HG02885 (cell line): ENCODE measurements at regions not wholly inside any gene's neighbourhood (a gene's known extent, or its start where the extent isn't known, plus 50 kb on each side); places are given as distances from the start of the nearest gene placed in this dataset.

ENCODE experiments used
- ATAC-seq: cut with Tn5 transposase; IDR thresholded peaks from one replicate; pipeline ENCODE4 v1.9.1; 2021; ENCODE audit warnings: mild to moderate bottlenecking; ENCODE audit not compliant: unreplicated experiment, poor library complexity

GRCh38 chr16:13391337-13391736 lies 489.9 kb downstream of the SHISA9 start:
- no peak for ATAC-seq

DNA sequence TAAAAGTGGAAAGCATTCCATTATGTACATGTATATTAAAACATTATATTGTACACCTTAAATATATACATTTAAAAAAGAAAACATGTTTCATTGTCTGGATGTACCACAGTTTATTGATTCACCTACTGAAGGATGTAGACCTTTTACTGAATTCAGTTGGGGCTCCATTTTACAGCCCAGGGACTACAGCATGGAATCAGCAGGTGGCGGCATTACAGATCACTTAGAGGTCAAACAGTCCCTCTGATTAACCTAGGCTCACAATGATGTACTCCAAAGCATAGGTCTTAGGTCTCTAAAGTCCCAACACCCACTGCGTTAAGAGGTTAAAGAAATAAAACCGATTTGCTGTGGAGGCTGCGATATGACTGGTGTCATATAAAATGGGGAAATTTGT lies 490.9 kb downstream of the SHISA9 start:
- no peak for ATAC-seq

GRCh38 chr16:13393816-13394215 lies 492.4 kb downstream of the SHISA9 start:
- ATAC-seq = no peak

GRCh38 chr16:13394488-13394887 lies 493.1 kb downstream of the SHISA9 start:
- no peak for ATAC-seq

DNA sequence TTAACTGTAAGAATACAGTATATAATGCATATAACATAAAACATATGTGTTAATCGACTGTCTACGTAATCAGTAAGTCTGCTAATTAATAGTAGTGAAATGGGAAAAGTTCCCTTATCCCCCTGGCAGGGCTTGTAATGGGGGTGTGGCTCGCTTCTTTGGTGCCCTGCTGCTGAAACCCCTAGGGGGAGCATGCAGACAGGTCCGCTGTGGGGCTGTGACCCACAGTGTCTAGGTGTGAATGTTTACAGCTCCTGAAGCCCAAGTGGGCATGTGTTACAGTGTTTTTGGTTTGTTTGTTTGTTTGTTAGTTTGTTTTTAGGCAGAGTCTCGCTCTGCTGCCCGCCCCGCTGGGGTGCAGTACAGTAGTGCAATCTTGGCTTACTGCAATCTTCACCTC lies 495.7 kb downstream of the SHISA9 start:
- no peak for ATAC-seq

GRCh38 chr16:13401641-13402040 lies 500.2 kb downstream of the SHISA9 start:
- ATAC-seq = no peak

DNA sequence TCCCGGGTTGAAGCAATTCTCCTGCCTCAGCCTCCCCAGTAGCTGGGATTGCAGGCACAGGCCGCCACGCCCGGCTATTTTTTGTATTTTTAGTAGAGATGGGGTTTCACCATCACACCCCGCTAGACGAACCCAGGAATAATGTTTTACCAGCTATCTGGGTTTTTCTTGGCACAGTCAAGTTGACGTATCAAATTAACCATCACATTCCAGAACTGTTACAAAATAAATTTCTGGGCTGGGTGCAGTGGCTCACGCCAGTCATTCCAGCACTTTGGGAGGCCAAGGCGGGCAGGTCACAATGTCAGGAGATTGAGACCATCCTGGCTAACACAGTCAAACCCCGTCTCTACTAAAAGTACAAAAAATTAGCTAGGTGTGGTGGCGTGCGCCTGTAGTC lies 501.2 kb downstream of the SHISA9 start:
- ATAC-seq = no peak

GRCh38 chr16:13403326-13403725 lies 501.9 kb downstream of the SHISA9 start:
- no peak for ATAC-seq

DNA sequence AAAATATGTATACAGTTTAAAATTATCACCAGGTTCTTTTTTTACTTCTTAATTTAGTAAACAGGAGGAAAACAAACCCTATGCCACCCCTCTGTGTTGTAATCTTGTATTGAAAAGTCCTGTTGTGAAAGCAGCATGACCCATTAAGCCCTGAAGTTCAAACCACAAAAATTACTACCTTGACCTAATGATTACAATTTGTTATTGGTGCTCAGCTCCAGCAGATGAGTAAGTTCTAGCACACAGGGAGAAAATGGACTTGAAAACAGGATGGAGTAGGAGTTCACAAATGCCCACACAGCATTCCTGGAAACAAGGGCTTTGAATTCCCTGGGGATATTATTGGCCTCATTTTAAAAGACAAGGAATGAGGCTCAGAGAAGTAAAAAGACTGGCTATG lies 505.8 kb upstream of the ERCC4 start:
- no peak for ATAC-seq

DNA sequence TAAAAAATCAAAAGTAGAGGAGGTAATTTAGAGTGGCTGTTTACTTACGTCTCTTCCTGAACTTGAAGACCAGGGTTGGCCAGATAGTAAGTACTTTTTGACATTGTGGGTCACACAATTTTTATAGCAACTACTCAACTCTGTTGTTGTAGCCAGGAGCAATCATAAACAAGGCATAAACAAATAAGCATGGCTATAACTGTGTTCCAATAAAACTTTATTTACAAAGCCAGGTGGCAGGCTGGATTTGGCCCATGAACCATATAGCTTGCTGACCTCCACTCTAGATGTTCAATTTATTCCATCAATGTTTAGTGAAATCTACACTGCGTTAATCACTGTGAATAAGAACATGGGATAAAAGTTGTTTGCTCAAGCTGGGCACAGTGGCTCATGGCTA lies 500.4 kb upstream of the ERCC4 start:
- ATAC-seq = no peak

DNA sequence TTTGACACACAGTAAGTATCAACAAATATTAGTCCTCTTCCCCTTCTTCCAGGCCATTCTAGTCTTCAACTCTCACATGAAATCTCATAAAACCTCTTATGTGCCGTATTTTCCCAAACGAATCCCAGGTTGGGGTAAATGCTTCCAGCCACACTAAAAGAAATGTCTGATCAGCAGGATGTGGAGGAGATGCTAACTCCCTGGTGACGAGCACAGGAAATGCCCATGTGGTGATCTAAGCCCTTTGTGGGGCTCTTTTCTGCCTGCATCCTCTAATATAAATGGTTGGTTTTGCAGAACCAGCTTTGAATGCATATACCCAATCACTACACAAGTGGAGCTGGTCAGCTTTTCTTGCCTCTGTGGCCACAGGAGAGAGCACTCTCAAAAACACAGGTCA lies 498.2 kb upstream of the ERCC4 start:
- ATAC-seq = no peak

GRCh38 chr16:13425836-13426235 lies 494.1 kb upstream of the ERCC4 start:
- ATAC-seq = no peak

DNA sequence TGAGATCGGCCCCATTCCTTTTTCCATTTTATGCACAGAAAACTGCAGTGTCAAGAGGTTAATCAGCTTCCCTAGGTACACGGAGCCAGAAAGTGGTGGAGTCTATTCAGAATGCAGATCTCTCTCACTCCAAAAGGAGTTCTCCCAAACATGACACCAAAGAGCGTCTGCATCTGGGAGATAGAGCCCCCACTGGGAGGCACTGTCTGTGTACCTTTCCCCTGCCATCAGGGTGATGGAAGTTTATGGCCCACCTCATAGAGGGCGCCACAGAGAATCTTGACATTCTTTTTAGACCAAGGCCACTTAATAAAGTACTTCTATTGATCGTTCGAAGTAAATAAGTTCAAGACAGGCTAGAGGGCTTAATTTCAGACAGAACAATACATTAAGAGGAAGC lies 493.7 kb upstream of the ERCC4 start:
- ATAC-seq = no peak

- no peak for ATAC-seq
Observed at GRCh38 chr16:13426736-13427135, 493.2 kb upstream of the ERCC4 start.

- ATAC-seq = no peak
Observed at GRCh38 chr16:13427943-13428342, 492.0 kb upstream of the ERCC4 start.

DNA sequence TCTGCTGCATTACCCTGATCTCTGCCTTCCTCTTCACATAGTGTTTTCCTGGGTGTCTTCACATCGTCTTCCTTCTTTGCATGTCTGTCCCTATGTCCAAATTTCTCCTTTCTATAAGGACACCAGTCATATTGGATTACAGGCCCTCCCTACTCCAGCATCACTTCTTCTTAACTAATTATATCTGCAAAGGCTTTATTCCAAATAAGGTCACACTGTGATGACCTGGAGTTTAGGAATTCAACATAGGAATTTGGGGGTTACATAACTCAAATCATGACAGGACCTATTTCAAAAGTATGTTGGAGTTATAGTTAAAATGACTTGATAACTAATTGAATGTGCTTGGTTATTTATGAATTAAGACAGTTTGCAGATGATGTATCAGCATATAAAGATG lies 490.5 kb upstream of the ERCC4 start:
- no peak for ATAC-seq

DNA sequence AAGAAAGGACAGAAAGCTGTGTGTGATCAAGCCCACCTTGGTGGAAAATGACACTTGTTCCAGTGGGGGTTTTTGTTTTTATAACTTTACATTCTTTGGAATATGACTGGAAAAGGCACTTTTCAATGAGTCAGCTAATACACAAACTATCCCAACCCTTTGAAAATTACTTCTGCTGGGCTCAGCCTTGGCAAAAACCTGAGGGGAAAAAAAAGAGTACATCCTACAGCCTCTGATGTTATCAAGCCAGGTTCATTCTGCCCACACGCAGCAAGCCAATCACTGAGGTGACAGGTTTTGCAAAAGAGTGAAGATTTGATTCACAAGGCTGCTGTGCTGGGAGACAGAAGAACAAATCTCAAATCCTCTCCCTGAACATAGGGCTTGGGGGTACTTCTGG lies 484.5 kb upstream of the ERCC4 start:
- ATAC-seq = no peak

GRCh38 chr16:13435873-13436474 lies 484.0 kb upstream of the ERCC4 start:
- no peak for ATAC-seq

GRCh38 chr16:13436641-13437412 lies 483.1 kb upstream of the ERCC4 start:
- no peak for ATAC-seq

DNA sequence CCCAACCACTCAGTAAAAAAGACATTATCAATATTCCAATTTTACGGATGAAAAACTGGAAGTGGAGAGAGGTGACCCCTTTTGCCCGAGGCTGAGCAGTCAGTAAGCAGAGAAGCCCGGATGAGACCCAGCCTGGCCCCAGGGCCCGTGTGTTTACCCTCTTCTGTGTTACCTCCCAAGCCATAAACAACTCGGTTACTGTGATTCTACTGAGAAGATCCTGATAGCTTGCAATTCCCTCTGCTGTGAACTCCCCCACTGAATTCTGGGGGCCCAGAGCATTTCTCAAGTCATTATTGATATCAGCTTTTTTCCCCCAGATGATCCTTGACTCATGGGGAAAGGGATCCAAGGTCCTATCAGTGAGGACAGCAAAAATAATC lies 482.6 kb upstream of the ERCC4 start:
- ATAC-seq = no peak

DNA sequence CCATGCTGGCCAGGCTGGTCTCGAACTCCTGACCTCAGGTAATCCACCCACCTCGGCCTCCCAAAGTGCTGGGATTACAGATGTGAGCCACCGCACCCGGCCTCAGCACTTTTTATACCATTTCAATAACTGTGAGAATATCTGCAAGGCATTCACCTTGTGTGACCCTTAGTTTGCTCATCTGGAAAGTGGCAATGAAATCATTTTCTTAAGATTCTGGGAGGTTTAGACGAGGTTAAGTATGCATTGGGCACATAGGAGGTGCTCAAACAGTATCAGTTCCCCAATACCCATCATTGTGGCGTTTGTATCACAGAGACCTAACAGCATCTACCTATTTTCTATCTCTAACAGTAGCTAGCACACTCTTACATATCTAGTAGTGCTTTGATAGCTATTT lies 481.9 kb upstream of the ERCC4 start:
- no peak for ATAC-seq

DNA sequence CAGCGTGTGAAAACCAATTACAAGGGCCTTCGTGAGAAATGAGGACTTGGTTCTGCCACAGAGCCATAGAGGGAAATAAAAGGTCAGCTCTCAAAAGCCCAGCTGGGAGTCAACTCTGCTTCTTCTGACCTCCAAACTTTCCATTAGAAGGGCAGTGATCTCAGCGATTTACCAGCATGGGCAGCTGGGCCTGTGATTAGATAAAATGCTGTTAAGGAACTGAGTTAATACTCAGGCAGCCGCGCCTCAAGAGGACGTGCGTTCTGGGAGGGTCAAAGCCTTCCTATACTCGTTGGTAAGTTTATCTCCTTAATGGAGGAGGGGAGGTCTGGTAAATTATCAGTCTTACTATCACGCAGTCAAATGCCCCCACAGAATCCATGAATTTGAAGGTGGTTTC lies 480.2 kb upstream of the ERCC4 start:
- no peak for ATAC-seq
